Trophoblast cell (in vitro differentiated cells and primary cell): ENCODE measurements at regions not wholly inside any gene's neighbourhood (a gene's known extent, or its start where the extent isn't known, plus 50 kb on each side); places are given as distances from the start of the nearest gene placed in this dataset.

Experiments used
- DNase-seq, 2 donors: peaks; one replicate each; pipeline ENCODE4 v3.0.0-alpha.2; 2016
- H2AFZ ChIP-seq: 2 replicates; pipeline ENCODE4 v1.6.1; 2013; ENCODE audit warnings: low read length, moderate library complexity, mild to moderate bottlenecking; ENCODE audit not compliant: insufficient read depth, poor library complexity
- H2AK5ac ChIP-seq: 2 replicates; pipeline ENCODE4 v1.6.1; 2013; ENCODE audit warnings: mild to moderate bottlenecking, low read length
- H2BK120ac ChIP-seq: 2 replicates; pipeline ENCODE4 v1.6.1; 2013; ENCODE audit warnings: low read length, mild to moderate bottlenecking, moderate library complexity; ENCODE audit not compliant: insufficient read depth, poor library complexity
- H2BK12ac ChIP-seq: 2 replicates; pipeline ENCODE4 v1.6.1; 2013; ENCODE audit warnings: mild to moderate bottlenecking, low read length, moderate library complexity
- H2BK5ac ChIP-seq: 2 replicates; pipeline ENCODE4 v1.6.1; 2013; ENCODE audit warnings: low read length, low read depth, moderate library complexity, mild to moderate bottlenecking; ENCODE audit not compliant: poor library complexity
- H3K14ac ChIP-seq: 2 replicates; pipeline ENCODE4 v1.6.1; 2013; ENCODE audit warnings: mild to moderate bottlenecking, low read length
- H3K18ac ChIP-seq: 2 replicates; pipeline ENCODE4 v1.6.1; 2013; ENCODE audit warnings: mild to moderate bottlenecking, low read length
- H3K23ac ChIP-seq: 2 replicates; pipeline ENCODE4 v1.6.1; 2013; ENCODE audit warnings: low read length
- H3K27ac ChIP-seq: 2 replicates; pipeline ENCODE4 v1.5.1; 2013; ENCODE audit warnings: low read depth, mild to moderate bottlenecking, inconsistent platforms, low read length, moderate library complexity
- H3K27me3 ChIP-seq: 2 replicates; pipeline ENCODE4 v1.6.1; 2013; ENCODE audit warnings: inconsistent platforms, mild to moderate bottlenecking, low read length, moderate library complexity; ENCODE audit not compliant: insufficient read depth
- H3K36me3 ChIP-seq, 2 experiments: 1 replicate in 1 of 2; 2 replicates in 1 of 2; pipeline ENCODE4 v1.6.1; 2013; ENCODE audit warnings: low read length in 2 of 2, mild to moderate bottlenecking in 2 of 2, moderate library complexity in 1 of 2; ENCODE audit not compliant: insufficient read depth in 2 of 2, control insufficient read depth in 1 of 2
- H3K4ac ChIP-seq: 2 replicates; pipeline ENCODE4 v1.6.1; 2013; ENCODE audit warnings: low read depth, mild to moderate bottlenecking, low read length, moderate library complexity
- H3K4me1 ChIP-seq, 2 experiments: 1 replicate in 1 of 2; 2 replicates in 1 of 2; pipeline ENCODE4 v1.6.1; 2013; ENCODE audit warnings: low read length in 2 of 2, mild to moderate bottlenecking in 2 of 2, moderate library complexity in 1 of 2; ENCODE audit not compliant: insufficient read depth in 2 of 2, control insufficient read depth in 1 of 2
- H3K4me2 ChIP-seq: 2 replicates; pipeline ENCODE4 v1.6.1; 2013; ENCODE audit warnings: inconsistent platforms, mild to moderate bottlenecking, low read length, moderate library complexity
- H3K4me3 ChIP-seq: 2 replicates; pipeline ENCODE4 v1.5.1; 2013; ENCODE audit warnings: mild to moderate bottlenecking, low read depth, low read length, inconsistent platforms
- H3K79me1 ChIP-seq: one replicate; pipeline ENCODE4 v1.6.1; 2013; ENCODE audit warnings: low read length
- H3K79me2 ChIP-seq: 2 replicates; pipeline ENCODE4 v1.6.1; 2013; ENCODE audit warnings: low read length, mild to moderate bottlenecking; ENCODE audit not compliant: control insufficient read depth, insufficient read depth, poor library complexity
- H3K9ac ChIP-seq: 2 replicates; pipeline ENCODE4 v1.6.1; 2013; ENCODE audit warnings: mild to moderate bottlenecking, low read length
- H3K9me3 ChIP-seq: 2 replicates; pipeline ENCODE4 v1.6.1; 2013; ENCODE audit warnings: low read depth, mild to moderate bottlenecking, control low read depth, inconsistent platforms, low read length; ENCODE audit not compliant: insufficient read depth
- H4K12ac ChIP-seq: 2 replicates; pipeline ENCODE4 v1.6.1; 2013; ENCODE audit warnings: low read depth, mild to moderate bottlenecking, low read length, moderate library complexity
- H4K8ac ChIP-seq: 2 replicates; pipeline ENCODE4 v1.6.1; 2013; ENCODE audit warnings: low read depth, mild to moderate bottlenecking, low read length, moderate library complexity
- H4K91ac ChIP-seq: one replicate; pipeline ENCODE4 v1.6.1; 2013; ENCODE audit warnings: low read depth, mild to moderate bottlenecking, low read length, moderate library complexity
- WGBS: extraction: QIAGEN DNeasy Blood & Tissue Kit; methylation state at CpG from one replicate; pipeline ENCODE4 v1.1.7; 2013; ENCODE audit warnings: missing lambda C conversion rate; ENCODE audit not compliant: insufficient read length, insufficient coverage; ENCODE audit errors: extremely low coverage; 5-methylcytosine and 5-hydroxymethylcytosine counted together

GRCh38 chr2:145615626-145616025 is 1095.7 kb upstream of the ZEB2 start:
- WGBS = no CpG with 5 or more reads among the region's 4 CpGs
- H3K4ac ChIP-seq = no peak overlapping the region
- no peak overlapping the region for H4K91ac ChIP-seq
- no peaks in the 10 kb centered on the region for H3K79me1 ChIP-seq
- no peak overlapping the region for H3K4me3 ChIP-seq
- H3K18ac ChIP-seq = no peak overlapping the region
- H2AK5ac ChIP-seq = no peak overlapping the region
- H3K27ac ChIP-seq = no peak overlapping the region
- no peak overlapping the region for H2AFZ ChIP-seq
- H3K9me3 ChIP-seq = no peaks in the 10 kb centered on the region
- H2BK12ac ChIP-seq = no peak overlapping the region
- no peak overlapping the region for H4K8ac ChIP-seq
- DNase-seq = no peak
- no peak overlapping the region for H2BK5ac ChIP-seq
- H2BK120ac ChIP-seq = no peak overlapping the region
- H3K14ac ChIP-seq = no peak overlapping the region
- no peaks in the 10 kb centered on the region for H3K4me1 ChIP-seq
- H3K36me3 ChIP-seq = no peaks in the 10 kb centered on the region
- H3K23ac ChIP-seq = no peak overlapping the region
- no peak overlapping the region for H3K4me2 ChIP-seq
- no peak overlapping the region for H4K12ac ChIP-seq
- H3K9ac ChIP-seq = no peak overlapping the region
- H3K79me2 ChIP-seq = no peaks in the 10 kb centered on the region
- no peaks in the 10 kb centered on the region for H3K27me3 ChIP-seq

GRCh38 chr2:145609951-145610350 is 1090.0 kb upstream of the ZEB2 start:
- no peak overlapping the region for H4K8ac ChIP-seq
- no peaks in the 10 kb centered on the region for H3K9me3 ChIP-seq
- H3K18ac ChIP-seq = no peak overlapping the region
- H3K79me2 ChIP-seq = no peaks in the 10 kb centered on the region
- H3K4me1 ChIP-seq = no peaks in the 10 kb centered on the region
- H4K12ac ChIP-seq = no peak overlapping the region
- no peak overlapping the region for H3K4me2 ChIP-seq
- H3K9ac ChIP-seq = no peak overlapping the region
- DNase-seq = no peak
- H3K14ac ChIP-seq = no peak overlapping the region
- no peak overlapping the region for H2BK120ac ChIP-seq
- H3K27ac ChIP-seq = no peak overlapping the region
- H3K36me3 ChIP-seq = no peaks in the 10 kb centered on the region
- H4K91ac ChIP-seq = no peak overlapping the region
- H3K4me3 ChIP-seq = no peak overlapping the region
- no peak overlapping the region for H2AK5ac ChIP-seq
- no peak overlapping the region for H3K23ac ChIP-seq
- no peaks in the 10 kb centered on the region for H3K27me3 ChIP-seq
- no CpG with 5 or more reads among the region's 3 CpGs for WGBS
- no peaks in the 10 kb centered on the region for H3K79me1 ChIP-seq
- no peak overlapping the region for H2BK12ac ChIP-seq
- no peak overlapping the region for H2AFZ ChIP-seq
- H3K4ac ChIP-seq = no peak overlapping the region
- H2BK5ac ChIP-seq = no peak overlapping the region

DNA sequence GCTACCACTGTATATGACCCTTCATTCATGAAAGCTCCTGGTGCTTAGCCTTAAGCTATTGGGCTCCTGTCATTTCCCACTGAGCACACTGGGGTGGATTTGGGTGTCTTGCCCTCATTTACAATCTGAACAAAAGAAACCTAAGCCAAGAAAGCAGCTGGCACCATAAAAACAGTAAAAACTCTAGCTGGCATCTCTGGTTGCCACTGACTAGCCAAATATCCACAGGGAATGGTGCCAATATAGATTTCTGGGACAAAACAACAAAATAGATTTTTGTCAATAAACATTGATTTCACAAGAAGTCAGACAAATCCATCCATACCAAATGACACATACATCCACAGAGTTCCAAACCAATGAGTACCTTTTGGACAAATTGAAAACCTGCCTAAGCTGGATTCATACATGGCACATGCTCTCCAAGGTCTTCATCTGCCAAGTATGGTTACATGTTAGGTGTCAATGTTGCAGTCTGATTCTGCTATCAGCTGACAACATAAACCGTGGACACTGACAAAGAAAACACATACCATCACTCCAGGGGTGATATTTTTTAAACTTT is 1081.5 kb upstream of the ZEB2 start:
- no peak overlapping the region for H3K27ac ChIP-seq
- H3K14ac ChIP-seq = no peak overlapping the region
- no peak overlapping the region for H2BK120ac ChIP-seq
- no peaks in the 10 kb centered on the region for H3K79me1 ChIP-seq
- H3K23ac ChIP-seq = no peak overlapping the region
- no peak for DNase-seq
- H4K91ac ChIP-seq = no peak overlapping the region
- no peaks in the 10 kb centered on the region for H3K79me2 ChIP-seq
- no peaks in the 10 kb centered on the region for H3K4me1 ChIP-seq
- H2AFZ ChIP-seq = no peak overlapping the region
- H3K4ac ChIP-seq = no peak overlapping the region
- H4K8ac ChIP-seq = no peak overlapping the region
- no peak overlapping the region for H3K4me2 ChIP-seq
- no peak overlapping the region for H2AK5ac ChIP-seq
- no peaks in the 10 kb centered on the region for H3K9me3 ChIP-seq
- no peak overlapping the region for H2BK5ac ChIP-seq
- H3K9ac ChIP-seq = no peak overlapping the region
- no CpG with 5 or more reads among the region's 1 CpG for WGBS
- no peaks in the 10 kb centered on the region for H3K36me3 ChIP-seq
- no peak overlapping the region for H2BK12ac ChIP-seq
- H3K27me3 ChIP-seq = no peaks in the 10 kb centered on the region
- H3K4me3 ChIP-seq = no peak overlapping the region
- H4K12ac ChIP-seq = no peak overlapping the region
- no peak overlapping the region for H3K18ac ChIP-seq

DNA sequence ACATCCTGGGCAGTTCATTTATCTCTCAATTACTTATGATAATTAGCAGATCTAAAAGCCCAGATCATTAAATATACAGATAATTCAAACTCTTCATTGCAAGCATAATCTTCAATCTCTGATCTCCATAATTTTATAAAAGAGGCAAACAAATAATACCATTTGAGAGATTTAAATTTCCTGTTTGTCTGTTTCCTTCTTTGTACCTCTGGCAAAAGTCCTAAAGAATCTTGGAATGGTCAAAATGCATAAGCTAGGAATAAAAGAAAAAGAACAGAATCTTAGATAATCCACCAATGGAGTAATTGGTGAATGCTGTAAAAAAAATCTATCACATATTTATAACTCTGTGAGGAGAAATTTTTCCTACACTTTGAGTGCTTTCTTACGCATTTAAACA is 1080.9 kb upstream of the ZEB2 start:
- no CpG with 5 or more reads among the region's 1 CpG for WGBS
- H3K14ac ChIP-seq = no peak overlapping the region
- H3K79me1 ChIP-seq = no peaks in the 10 kb centered on the region
- no peaks in the 10 kb centered on the region for H3K27me3 ChIP-seq
- no peaks in the 10 kb centered on the region for H3K79me2 ChIP-seq
- no peak overlapping the region for H4K12ac ChIP-seq
- H2BK120ac ChIP-seq = no peak overlapping the region
- H3K36me3 ChIP-seq = no peaks in the 10 kb centered on the region
- no peak overlapping the region for H2AK5ac ChIP-seq
- no peak overlapping the region for H4K91ac ChIP-seq
- no peak overlapping the region for H2BK12ac ChIP-seq
- no peak overlapping the region for H2BK5ac ChIP-seq
- H3K4me3 ChIP-seq = no peak overlapping the region
- no peak overlapping the region for H3K27ac ChIP-seq
- no peak overlapping the region for H3K18ac ChIP-seq
- no peak overlapping the region for H3K23ac ChIP-seq
- no peak overlapping the region for H2AFZ ChIP-seq
- no peak overlapping the region for H3K9ac ChIP-seq
- no peak overlapping the region for H3K4me2 ChIP-seq
- DNase-seq = no peak
- H3K4me1 ChIP-seq = no peaks in the 10 kb centered on the region
- no peak overlapping the region for H4K8ac ChIP-seq
- no peaks in the 10 kb centered on the region for H3K9me3 ChIP-seq
- H3K4ac ChIP-seq = no peak overlapping the region
